BJ (cell line): ENCODE measurements at regions not wholly inside any gene's neighbourhood (a gene's known extent, or its start where the extent isn't known, plus 50 kb on each side); places are given as distances from the start of the nearest gene placed in this dataset.

ENCODE experiments used
- CTCF ChIA-PET: fragments of 350-600 bp; formaldehyde crosslinking; extraction: SDS; loops from one replicate; lab custom pipeline; 2021; ENCODE audit warnings: antibody characterized with exemption, inconsistent platforms; lab: Yijun Ruan, JAX
- POLR2A ChIA-PET: fragments of 300-600 bp; sonication (Branson Sonifier 250); formaldehyde crosslinking; extraction: SDS; loops from one replicate; lab custom pipeline; 2021; ENCODE audit warnings: antibody characterized with exemption; lab: Charles Lee
- DNase-seq: peaks from one replicate; pipeline ENCODE4 v3.0.0-alpha.2; 2011; ENCODE audit warnings: low read depth
- H3K27me3 ChIP-seq: 2 replicates; pipeline ENCODE4 v1.6.0; 2011; ENCODE audit warnings: low read length; ENCODE audit not compliant: control insufficient read depth, insufficient read depth
- H3K36me3 ChIP-seq: 2 replicates; pipeline ENCODE4 v1.5.1; 2011; ENCODE audit warnings: low read length; ENCODE audit not compliant: control insufficient read depth, insufficient read depth
- H3K4me3 ChIP-seq: 2 replicates; pipeline ENCODE4 v1.5.1; 2011; ENCODE audit warnings: low read depth, mild to moderate bottlenecking, control low read depth, low read length
- TF ChIP-seq, protein P1 (sequence below): IDR thresholded peaks from 2 replicates; pipeline ENCODE4 v1.5.1; 2011; ENCODE audit warnings: low read depth, mild to moderate bottlenecking, control low read depth, inconsistent platforms, low read length, moderate library complexity; ENCODE audit not compliant: insufficient read depth

DNA sequence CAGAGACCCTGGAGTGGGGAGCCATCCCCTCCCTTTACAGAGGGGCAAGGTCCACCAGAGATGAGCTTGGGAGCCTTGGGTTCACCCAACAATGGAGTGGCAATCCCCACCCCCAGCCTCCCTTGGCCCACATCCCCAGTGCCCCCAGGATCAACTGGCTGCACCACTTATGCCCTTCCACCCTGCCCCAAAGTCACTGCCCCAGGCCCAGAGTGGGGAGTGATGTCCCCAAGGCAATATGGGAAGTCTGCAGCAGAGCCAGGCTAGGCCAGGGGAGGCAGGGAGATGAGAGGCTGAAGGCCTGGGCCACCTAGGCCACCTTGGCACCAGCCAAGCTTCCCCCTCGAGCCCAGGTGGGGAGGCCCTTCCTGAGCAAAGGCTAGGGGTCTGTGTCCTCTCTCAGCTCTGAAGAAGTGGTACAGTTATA, 145.5 kb downstream of the SMAD6 start:
- H3K27me3 ChIP-seq = no peaks in the 10 kb centered on the region
- POLR2A ChIA-PET = interaction anchor here (0.6 kb wide), 1 partner anchor 1973 kb away, joined by 3 read pairs; the partner anchor contains the start of gene ANP32A
- H3K36me3 ChIP-seq = no peaks in the 10 kb centered on the region
- TF ChIP-seq, protein P1, sequence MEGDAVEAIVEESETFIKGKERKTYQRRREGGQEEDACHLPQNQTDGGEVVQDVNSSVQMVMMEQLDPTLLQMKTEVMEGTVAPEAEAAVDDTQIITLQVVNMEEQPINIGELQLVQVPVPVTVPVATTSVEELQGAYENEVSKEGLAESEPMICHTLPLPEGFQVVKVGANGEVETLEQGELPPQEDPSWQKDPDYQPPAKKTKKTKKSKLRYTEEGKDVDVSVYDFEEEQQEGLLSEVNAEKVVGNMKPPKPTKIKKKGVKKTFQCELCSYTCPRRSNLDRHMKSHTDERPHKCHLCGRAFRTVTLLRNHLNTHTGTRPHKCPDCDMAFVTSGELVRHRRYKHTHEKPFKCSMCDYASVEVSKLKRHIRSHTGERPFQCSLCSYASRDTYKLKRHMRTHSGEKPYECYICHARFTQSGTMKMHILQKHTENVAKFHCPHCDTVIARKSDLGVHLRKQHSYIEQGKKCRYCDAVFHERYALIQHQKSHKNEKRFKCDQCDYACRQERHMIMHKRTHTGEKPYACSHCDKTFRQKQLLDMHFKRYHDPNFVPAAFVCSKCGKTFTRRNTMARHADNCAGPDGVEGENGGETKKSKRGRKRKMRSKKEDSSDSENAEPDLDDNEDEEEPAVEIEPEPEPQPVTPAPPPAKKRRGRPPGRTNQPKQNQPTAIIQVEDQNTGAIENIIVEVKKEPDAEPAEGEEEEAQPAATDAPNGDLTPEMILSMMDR = no peak
- no peak for DNase-seq
- CTCF ChIA-PET = interaction anchor here (0.9 to 6.6 kb wide), 9 partner anchors 13 to 243 kb away, joined by 3 to 118 read pairs (median 3); partner anchors contain the start of gene SMAD6
- no peak overlapping the region for H3K4me3 ChIP-seq

DNA sequence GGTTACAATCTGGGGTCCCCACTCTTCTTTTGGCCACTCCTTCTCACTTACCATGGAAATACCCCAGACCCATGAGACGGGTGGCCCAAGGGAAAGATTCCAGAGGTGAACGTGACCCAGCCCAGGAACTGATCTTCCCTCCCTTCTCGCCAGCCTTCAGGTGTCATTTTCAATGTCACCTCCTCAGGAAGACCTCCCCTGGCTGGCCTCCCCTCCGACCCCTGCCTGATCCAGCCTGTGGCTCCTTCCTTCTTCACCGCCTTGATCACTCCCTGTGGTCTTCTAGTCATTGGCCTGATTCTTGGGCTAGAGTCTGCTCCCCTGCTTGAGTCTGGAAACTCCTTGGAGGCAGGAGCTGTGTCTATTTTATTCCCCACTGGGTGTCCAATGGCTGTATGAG, 146.1 kb downstream of the SMAD6 start:
- ChIA-PET CTCF (interaction anchor here (0.9 to 6.6 kb wide), 7 partner anchors 14 to 244 kb away, joined by 3 to 118 read pairs (median 3); partner anchors contain the start of gene SMAD6), POLR2A (no interaction called here)
- no peak for DNase-seq
- Histone ChIP-seq H3K27me3 (no peaks in the 10 kb centered on the region), H3K36me3 (no peaks in the 10 kb centered on the region), H3K4me3 (no peak overlapping the region)
- TF ChIP-seq, protein P1 = no peak

DNA sequence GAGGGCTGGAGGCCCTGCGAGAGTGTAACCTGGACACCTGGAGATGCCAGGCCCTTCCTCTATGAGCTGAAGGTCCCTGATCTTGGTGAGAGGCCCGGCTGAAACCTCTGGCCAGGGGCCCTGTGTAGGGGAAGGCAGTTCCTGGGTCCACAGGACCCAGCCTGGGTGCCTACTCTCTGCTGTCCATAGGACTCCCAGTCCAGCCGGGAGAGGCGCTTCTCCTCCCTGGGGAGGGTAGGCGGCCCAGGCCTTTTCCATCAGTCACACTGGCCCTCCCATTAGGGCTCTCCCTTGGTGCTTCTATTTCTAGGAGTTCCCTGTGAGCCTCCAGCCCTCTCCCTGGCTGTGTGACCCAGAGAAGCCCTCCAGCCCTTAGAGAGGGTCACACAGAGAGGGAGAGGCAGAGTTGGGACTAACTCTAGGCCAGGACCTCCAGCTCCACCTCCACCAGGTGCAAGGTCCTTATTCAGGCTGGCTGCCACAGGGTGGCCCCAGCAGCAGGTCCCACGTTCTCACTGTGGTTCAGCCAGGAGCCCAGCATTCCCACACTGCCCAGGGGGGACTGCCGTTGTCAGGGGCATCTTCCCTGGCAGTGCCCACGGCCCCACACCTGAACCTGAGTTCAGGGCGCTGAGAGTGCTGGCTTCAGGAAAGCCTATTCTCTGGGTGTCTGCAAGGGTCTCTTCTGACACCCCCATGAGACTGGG, 146.8 kb downstream of the SMAD6 start:
- CTCF ChIA-PET = interaction anchor here (0.5 to 6.9 kb wide), 9 partner anchors 10 to 230 kb away, joined by 3 to 118 read pairs (median 29); partner anchors contain the start of gene SMAD6

DNA sequence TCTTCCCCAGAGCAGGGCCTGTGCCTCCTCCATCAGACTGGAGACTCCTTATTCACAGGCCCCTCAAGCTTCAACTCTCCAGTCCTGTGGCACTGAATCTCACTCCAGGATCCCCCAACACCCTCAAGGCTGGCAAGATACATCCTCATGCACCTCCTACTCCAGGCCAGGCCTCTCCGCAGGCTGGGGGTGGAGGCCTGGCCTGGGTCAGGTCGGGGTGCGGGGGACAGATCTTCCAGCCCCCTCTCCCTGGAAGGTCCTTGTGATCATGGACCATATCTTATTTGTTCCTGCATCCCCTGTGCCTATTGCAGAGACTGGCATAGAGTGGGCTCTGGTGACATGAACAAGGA, 147.3 kb downstream of the SMAD6 start:
- Histone ChIP-seq H3K27me3 (no peaks in the 10 kb centered on the region), H3K36me3 (no peaks in the 10 kb centered on the region), H3K4me3 (no peak overlapping the region)
- no peak for DNase-seq
- TF ChIP-seq, protein P1 = no peak
- ChIA-PET POLR2A (no interaction called here), CTCF (interaction anchor here (0.6 to 6.9 kb wide), 7 partner anchors 10 to 230 kb away, joined by 3 to 118 read pairs (median 42); partner anchors contain the start of gene SMAD6)

More for the DNA sequence above, 146.8 kb downstream of the SMAD6 start:
- no peaks in the 10 kb centered on the region for H3K27me3 ChIP-seq
- POLR2A ChIA-PET = no interaction called here
- no peak for DNase-seq
- no peaks in the 10 kb centered on the region for H3K36me3 ChIP-seq
- TF ChIP-seq, protein P1 = no peak
- no peak overlapping the region for H3K4me3 ChIP-seq

DNA sequence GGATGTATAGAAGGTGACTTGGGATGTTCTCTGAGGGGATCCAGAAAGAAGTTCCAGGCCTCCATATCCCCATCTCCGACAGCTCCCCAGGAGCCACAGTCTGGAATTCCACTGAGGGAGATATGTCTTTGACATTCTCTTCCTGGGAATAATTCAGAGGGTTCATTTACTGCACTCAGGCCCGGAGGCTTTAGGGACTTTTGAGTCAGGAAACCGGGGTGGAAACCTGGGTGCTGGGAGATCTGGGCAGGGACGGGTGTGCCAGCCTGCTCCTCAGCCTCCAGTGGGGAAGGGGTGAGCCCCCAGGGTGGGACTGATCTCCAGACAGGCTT, 147.7 kb downstream of the SMAD6 start:
- TF ChIP-seq, protein P1 = no peak

More for the DNA sequence above, 147.7 kb downstream of the SMAD6 start:
- H3K27me3 ChIP-seq = no peaks in the 10 kb centered on the region
- ChIA-PET POLR2A (no interaction called here), CTCF (interaction anchor here (0.6 to 6.9 kb wide), 14 partner anchors 11 to 245 kb away, joined by 3 to 118 read pairs (median 26); partner anchors contain the start of gene SMAD6)
- no peaks in the 10 kb centered on the region for H3K36me3 ChIP-seq
- H3K4me3 ChIP-seq = no peak overlapping the region
- DNase-seq = no peak
